Testis (tissue), 2 donors: ENCODE measurements at regions not wholly inside any gene's neighbourhood (a gene's known extent, or its start where the extent isn't known, plus 50 kb on each side); places are given as distances from the start of the nearest gene placed in this dataset.

Source experiments
- DNase-seq: peaks from one replicate; pipeline ENCODE4 v3.0.0-alpha.2; 2019
- H3K27ac ChIP-seq, 2 donors: fragments of 200-600 bp; sonication (generic); one replicate each; pipeline ENCODE4 v1.5.1; 2019
- H3K27me3 ChIP-seq: fragments of 200-600 bp; sonication (generic); one replicate; pipeline ENCODE4 v1.5.1; 2019
- H3K36me3 ChIP-seq: fragments of 200-600 bp; sonication (generic); one replicate; pipeline ENCODE4 v1.5.1; 2017; ENCODE audit warnings: low read depth; ENCODE audit errors: missing control alignments
- H3K4me1 ChIP-seq: fragments of 200-600 bp; sonication (generic); one replicate; pipeline ENCODE4 v1.5.1; 2019
- H3K4me3 ChIP-seq, 2 donors: fragments of 200-600 bp; sonication (generic); one replicate each; pipeline ENCODE4 v1.5.1; 2017 to 2019
- H3K9me3 ChIP-seq: fragments of 200-600 bp; sonication (generic); one replicate; pipeline ENCODE4 v1.5.1; 2017
- POLR2A ChIP-seq: fragments of 450-650 bp; IDR thresholded peaks from one replicate; pipeline ENCODE4 v1.6.1; 2017; ENCODE audit warnings: antibody characterized with exemption, mild to moderate bottlenecking, moderate library complexity
- WGBS, 2 donors: methylation state at CpG; one replicate each; pipeline ENCODE4 v1.1.5; 2018; 5-methylcytosine and 5-hydroxymethylcytosine counted together
- intact Hi-C: fragments of 100-400 bp; cut with DNase I; formaldehyde crosslinking; loops from one replicate; pipeline ENCODE4 v1.15.1; 2023; ENCODE audit warnings: low total_unique reads
- TF ChIP-seq, protein P1 (sequence below), 3 experiments: fragments of 450-650 bp in 2 of 3; fragments of 200-600 bp in 1 of 3; sonication (generic) in 1 of 3; IDR thresholded peaks; one replicate each; pipeline ENCODE4 v1.5.1; 2016 to 2019; ENCODE audit warnings: antibody characterized with exemption in 3 of 3, mild to moderate bottlenecking in 2 of 3, moderate library complexity in 1 of 3

DNA sequence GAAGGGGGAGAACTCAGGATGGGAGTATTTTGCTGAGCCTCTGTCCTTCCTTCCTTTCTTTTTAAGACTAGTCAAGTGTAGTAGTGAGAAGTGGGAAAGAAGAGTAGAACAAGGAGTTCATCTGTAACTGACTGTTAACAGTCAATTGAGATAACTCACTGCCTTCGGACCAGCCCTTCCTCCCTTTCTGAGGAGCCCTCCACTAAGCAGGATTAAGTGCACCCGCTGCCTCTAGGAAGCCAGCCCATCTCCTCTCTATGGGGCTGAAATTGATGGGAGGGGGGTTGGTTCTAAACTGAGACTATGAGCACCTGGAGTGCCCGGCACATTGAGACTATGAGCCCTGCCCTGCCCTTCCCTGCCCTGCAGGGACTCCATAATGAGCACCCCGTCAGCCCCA lies 72.7 kb upstream of the TINAGL1 start:
- TF ChIP-seq, protein P1, sequence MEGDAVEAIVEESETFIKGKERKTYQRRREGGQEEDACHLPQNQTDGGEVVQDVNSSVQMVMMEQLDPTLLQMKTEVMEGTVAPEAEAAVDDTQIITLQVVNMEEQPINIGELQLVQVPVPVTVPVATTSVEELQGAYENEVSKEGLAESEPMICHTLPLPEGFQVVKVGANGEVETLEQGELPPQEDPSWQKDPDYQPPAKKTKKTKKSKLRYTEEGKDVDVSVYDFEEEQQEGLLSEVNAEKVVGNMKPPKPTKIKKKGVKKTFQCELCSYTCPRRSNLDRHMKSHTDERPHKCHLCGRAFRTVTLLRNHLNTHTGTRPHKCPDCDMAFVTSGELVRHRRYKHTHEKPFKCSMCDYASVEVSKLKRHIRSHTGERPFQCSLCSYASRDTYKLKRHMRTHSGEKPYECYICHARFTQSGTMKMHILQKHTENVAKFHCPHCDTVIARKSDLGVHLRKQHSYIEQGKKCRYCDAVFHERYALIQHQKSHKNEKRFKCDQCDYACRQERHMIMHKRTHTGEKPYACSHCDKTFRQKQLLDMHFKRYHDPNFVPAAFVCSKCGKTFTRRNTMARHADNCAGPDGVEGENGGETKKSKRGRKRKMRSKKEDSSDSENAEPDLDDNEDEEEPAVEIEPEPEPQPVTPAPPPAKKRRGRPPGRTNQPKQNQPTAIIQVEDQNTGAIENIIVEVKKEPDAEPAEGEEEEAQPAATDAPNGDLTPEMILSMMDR (IDR thresholded peaks at IDR 0.05), result no peak
- no peak for TF ChIP-seq POLR2A
- WGBS, 2 donors, result 51 to 54% methylated on average over 4 of the region's 4 CpGs
- intact Hi-C loops, result no loop called here
- Histone ChIP-seq H3K4me1 (no peaks in the 10 kb centered on the region), H3K9me3 (no peaks in the 10 kb centered on the region), H3K36me3 (no peaks in the 10 kb centered on the region), H3K27ac (no peak overlapping the region), H3K27me3 (no peaks in the 10 kb centered on the region), H3K4me3 (no peak overlapping the region)
- no peak for DNase-seq

DNA sequence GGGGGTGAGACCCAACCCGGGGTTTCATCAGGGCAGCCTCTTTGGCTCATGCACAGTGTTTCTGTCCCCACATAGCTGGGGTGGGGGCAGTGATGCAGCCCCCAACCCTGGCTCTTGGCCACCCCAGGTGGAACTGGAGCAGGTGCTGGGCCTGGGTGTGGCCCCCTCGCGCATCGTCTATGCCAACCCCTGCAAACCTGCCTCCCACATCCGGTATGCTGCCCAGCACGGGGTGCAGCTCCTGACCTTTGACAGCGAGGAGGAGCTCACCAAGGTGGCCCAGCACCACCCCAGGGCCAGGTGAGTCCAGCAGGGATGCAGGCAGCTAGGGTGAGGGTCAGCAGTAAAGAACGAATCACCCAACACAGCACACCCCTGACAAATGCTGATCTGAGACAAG lies 72.3 kb upstream of the TINAGL1 start:
- H3K4me3 ChIP-seq, result no peak overlapping the region
- intact Hi-C loops, result no loop called here
- H3K27me3 ChIP-seq, result no peaks in the 10 kb centered on the region
- no peaks in the 10 kb centered on the region for H3K9me3 ChIP-seq
- no peaks in the 10 kb centered on the region for H3K36me3 ChIP-seq
- no peak overlapping the region for H3K27ac ChIP-seq
- no peak for TF ChIP-seq POLR2A
- TF ChIP-seq, protein P1 (IDR thresholded peaks at IDR 0.05), result no peak
- H3K4me1 ChIP-seq, result no peaks in the 10 kb centered on the region
- 73 to 100% methylated on average over 1 to 8 of the region's 8 CpGs for WGBS, 2 donors
- DNase-seq, result no peak

DNA sequence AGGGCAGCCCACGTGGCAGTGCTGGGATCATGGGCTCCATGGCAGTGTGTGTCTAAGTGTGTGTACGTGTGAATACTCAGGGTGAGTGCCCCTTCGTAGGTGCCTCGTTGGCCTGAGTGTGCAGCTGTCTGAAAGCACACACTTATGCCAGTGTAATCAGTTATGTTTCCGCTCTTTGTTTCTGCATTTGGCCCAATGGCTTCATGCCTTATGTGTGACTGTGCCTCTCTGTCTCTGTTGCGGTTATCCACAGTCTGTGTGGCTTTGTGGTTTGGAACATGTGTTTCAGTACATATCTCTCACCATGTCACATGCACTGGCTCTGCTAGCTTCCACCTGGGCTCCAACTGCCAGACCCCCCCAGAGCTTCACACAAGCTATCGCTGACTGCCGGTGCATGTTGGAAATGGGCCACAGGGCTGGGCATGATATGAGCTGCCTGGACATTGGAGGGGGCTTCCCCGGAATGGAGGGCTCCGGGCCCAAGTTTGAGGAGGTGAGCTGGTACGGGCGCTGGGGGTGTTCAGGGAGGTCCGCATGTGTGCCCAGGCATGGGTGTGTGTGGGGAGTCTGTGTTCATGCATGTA lies 70.3 kb upstream of the TINAGL1 start:
- no peak overlapping the region for H3K27ac ChIP-seq
- no peaks in the 10 kb centered on the region for H3K4me1 ChIP-seq
- no peak for TF ChIP-seq POLR2A
- TF ChIP-seq, protein P1 (IDR thresholded peaks at IDR 0.05), result no peak
- WGBS, 2 donors, result 79% methylated on average over 10 to 13 of the region's 13 CpGs
- DNase-seq, result no peak
- intact Hi-C loops, result no loop called here
- no peaks in the 10 kb centered on the region for H3K27me3 ChIP-seq
- H3K9me3 ChIP-seq, result no peaks in the 10 kb centered on the region
- no peak overlapping the region for H3K4me3 ChIP-seq
- H3K36me3 ChIP-seq, result no peaks in the 10 kb centered on the region

DNA sequence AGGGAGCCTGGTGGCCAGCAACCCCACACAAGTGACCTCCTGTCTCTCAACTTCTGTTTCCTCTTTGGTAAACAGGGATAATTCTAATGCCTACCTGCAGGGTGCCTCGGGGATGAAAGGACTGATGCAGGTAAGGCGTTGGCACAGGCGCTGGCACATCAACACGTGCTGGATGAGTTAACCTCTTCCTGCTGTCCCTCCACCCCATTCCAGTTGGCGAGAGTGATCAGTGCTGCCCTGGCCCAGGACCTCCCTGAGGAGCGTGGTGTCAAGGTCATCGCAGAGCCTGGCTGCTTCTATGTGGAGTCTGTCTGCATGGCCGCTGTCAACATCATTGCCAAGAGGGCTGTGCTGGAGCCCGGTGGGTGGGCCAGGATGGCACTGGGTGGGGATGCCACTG lies 69.1 kb upstream of the TINAGL1 start:
- no peaks in the 10 kb centered on the region for H3K36me3 ChIP-seq
- intact Hi-C loops, result no loop called here
- H3K27ac ChIP-seq, result no peak overlapping the region
- no peaks in the 10 kb centered on the region for H3K4me1 ChIP-seq
- WGBS, 2 donors, result 65 to 76% methylated on average over 5 to 9 of the region's 9 CpGs
- no peak for TF ChIP-seq POLR2A
- TF ChIP-seq, protein P1 (IDR thresholded peaks at IDR 0.05), result no peak
- no peaks in the 10 kb centered on the region for H3K27me3 ChIP-seq
- no peaks in the 10 kb centered on the region for H3K9me3 ChIP-seq
- DNase-seq, result no peak
- no peak overlapping the region for H3K4me3 ChIP-seq
